Osteoblast (primary cell): ENCODE measurements at regions not wholly inside any gene's neighbourhood (a gene's known extent, or its start where the extent isn't known, plus 50 kb on each side); places are given as distances from the start of the nearest gene placed in this dataset.

ENCODE experiments used
- DNase-seq: peaks from one replicate; pipeline ENCODE4 v3.0.0; 2011; ENCODE audit warnings: low spot score, mixed read lengths; ENCODE audit not compliant: insufficient read length; ENCODE audit errors: missing footprints
- H2AFZ ChIP-seq: 2 replicates; pipeline ENCODE4 v1.6.0; 2011; ENCODE audit warnings: mild to moderate bottlenecking, low read length
- H3K27ac ChIP-seq: 2 replicates; pipeline ENCODE4 v1.5.1; 2011; ENCODE audit warnings: mild to moderate bottlenecking, low read depth, low read length, moderate library complexity
- H3K27me3 ChIP-seq: 2 replicates; pipeline ENCODE4 v1.6.0; 2012; ENCODE audit warnings: mild to moderate bottlenecking, control low read depth, inconsistent platforms, low read length, moderate library complexity; ENCODE audit not compliant: insufficient read depth
- H3K36me3 ChIP-seq: 2 replicates; pipeline ENCODE4 v1.5.1; 2011; ENCODE audit warnings: mild to moderate bottlenecking, low read length, control low read depth, moderate library complexity; ENCODE audit not compliant: insufficient read depth
- H3K4me1 ChIP-seq: 2 replicates; pipeline ENCODE4 v1.5.1; 2011; ENCODE audit warnings: mild to moderate bottlenecking, low read length, control low read depth, moderate library complexity; ENCODE audit not compliant: insufficient read depth
- H3K4me2 ChIP-seq: 2 replicates; pipeline ENCODE4 v1.6.0; 2011; ENCODE audit warnings: mild to moderate bottlenecking, low read length; ENCODE audit not compliant: insufficient read depth
- H3K4me3 ChIP-seq: fragments of 200-600 bp; sonication (generic); 3 replicates; pipeline ENCODE4 v1.5.1; 2012; ENCODE audit warnings: mild to moderate bottlenecking, low read length, inconsistent platforms; ENCODE audit not compliant: insufficient read depth
- H3K79me2 ChIP-seq: 2 replicates; pipeline ENCODE4 v1.6.0; 2012; ENCODE audit warnings: mild to moderate bottlenecking, low read length, control low read depth, inconsistent platforms; ENCODE audit not compliant: insufficient read depth
- H3K9me3 ChIP-seq: 2 replicates; pipeline ENCODE4 v1.5.1; 2011; ENCODE audit warnings: low read depth, low read length, control low read depth
- H4K20me1 ChIP-seq: 2 replicates; pipeline ENCODE4 v1.6.0; 2012; ENCODE audit warnings: mild to moderate bottlenecking, low read length, control low read depth; ENCODE audit not compliant: insufficient read depth
- CTCF ChIP-seq: IDR thresholded peaks from 2 replicates; pipeline ENCODE4 v1.5.1; 2011; ENCODE audit warnings: mild to moderate bottlenecking, low read depth, low read length, moderate library complexity; ENCODE audit errors: extremely low read depth

DNA sequence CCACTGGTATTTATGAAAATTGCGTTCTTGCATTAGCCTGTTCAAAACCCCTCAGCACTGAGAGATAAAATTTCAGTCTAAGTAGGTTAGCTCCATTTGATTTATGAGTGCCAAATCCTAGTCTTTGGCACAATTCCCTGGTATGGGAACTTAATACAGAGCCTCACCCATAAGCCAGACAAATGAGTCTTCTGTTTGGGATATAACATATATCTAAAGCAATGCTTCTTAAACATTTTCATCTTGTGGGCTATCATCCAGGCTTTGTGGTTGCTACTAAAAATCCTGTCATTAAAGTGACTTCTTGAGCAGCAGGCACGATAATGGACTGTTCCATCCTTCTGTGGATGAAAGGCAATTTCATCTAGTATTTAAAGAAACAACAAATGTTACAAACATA lies 419.5 kb upstream of the ACTBL2 start:
- TF ChIP-seq CTCF: no peak
- Histone ChIP-seq H3K4me1 (no peaks in the 10 kb centered on the region), H3K4me3 (no peak overlapping the region), H4K20me1 (no peaks in the 10 kb centered on the region), H3K36me3 (no peaks in the 10 kb centered on the region), H3K27ac (no peak overlapping the region), H3K27me3 (no peaks in the 10 kb centered on the region), H3K79me2 (no peaks in the 10 kb centered on the region), H3K4me2 (no peak overlapping the region), H3K9me3 (no peaks in the 10 kb centered on the region), H2AFZ (no peak overlapping the region)
- DNase-seq: no peak

- no peak overlapping the region for H3K4me3 ChIP-seq
These were observed 417.9 kb upstream of the ACTBL2 start for GRCh38 chr5:57900381-57900944.

DNA sequence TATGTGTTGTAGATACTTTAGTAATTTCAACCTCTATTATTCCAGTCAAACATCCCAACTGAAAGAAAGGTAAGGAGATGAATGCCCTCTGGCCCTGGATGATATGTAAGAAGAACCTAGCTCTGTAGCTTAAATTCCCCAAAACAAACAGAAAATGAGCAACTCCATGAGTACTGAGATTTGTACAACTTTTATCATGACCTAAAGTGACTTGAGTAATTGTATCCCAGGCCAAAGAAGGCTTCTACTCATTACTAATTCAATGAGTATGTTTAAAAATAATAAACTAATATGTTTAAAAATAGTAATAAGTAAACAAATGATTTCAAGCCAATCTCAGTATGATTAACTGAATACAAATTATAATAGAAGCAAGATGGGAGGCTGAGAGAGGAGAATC lies 414.0 kb upstream of the ACTBL2 start:
- Histone ChIP-seq H4K20me1 (no peaks in the 10 kb centered on the region), H3K79me2 (no peaks in the 10 kb centered on the region), H3K27ac (no peak overlapping the region), H3K9me3 (no peaks in the 10 kb centered on the region), H3K4me3 (no peak overlapping the region), H3K27me3 (no peaks in the 10 kb centered on the region), H3K4me1 (peaks cover 2% of the 10 kb centered on the region), H3K4me2 (no peak overlapping the region), H2AFZ (no peak overlapping the region), H3K36me3 (no peaks in the 10 kb centered on the region)
- DNase-seq: no peak
- TF ChIP-seq CTCF: no peak

More at GRCh38 chr5:57900381-57900944, 417.9 kb upstream of the ACTBL2 start:
- H3K27me3 ChIP-seq: no peaks in the 10 kb centered on the region
- H2AFZ ChIP-seq: no peak overlapping the region
- H3K9me3 ChIP-seq: no peaks in the 10 kb centered on the region
- no peak overlapping the region for H3K27ac ChIP-seq
- DNase-seq: no peak
- H3K79me2 ChIP-seq: no peaks in the 10 kb centered on the region
- TF ChIP-seq CTCF: no peak
- peaks cover 2% of the 10 kb centered on the region for H3K4me1 ChIP-seq
- no peaks in the 10 kb centered on the region for H3K36me3 ChIP-seq
- H4K20me1 ChIP-seq: no peaks in the 10 kb centered on the region
- no peak overlapping the region for H3K4me2 ChIP-seq

DNA sequence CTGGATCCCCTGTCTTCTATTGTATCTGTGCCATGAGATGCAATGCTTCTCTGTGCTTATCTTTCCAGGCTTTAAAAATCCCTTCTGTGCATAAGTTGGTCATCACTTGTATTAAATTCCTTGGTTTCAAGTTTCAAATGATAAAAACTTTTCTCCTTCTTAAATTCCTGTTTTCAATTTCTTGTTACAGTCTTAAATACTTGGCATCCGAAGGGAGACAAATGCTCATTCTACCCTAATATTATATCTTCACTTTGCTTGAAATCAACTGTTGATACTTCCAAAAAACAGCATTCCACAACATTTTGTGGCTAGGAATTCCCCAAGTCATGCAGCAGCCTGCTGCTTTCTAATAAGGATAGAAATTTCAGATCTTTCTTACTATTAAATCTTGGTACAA lies 413.2 kb upstream of the ACTBL2 start:
- Histone ChIP-seq H3K36me3 (no peaks in the 10 kb centered on the region), H4K20me1 (no peaks in the 10 kb centered on the region), H3K4me1 (peaks cover 2% of the 10 kb centered on the region), H3K9me3 (no peaks in the 10 kb centered on the region), H3K4me3 (no peak overlapping the region), H3K27me3 (no peaks in the 10 kb centered on the region), H3K4me2 (peak overlapping the region; percentile 7), H3K79me2 (no peaks in the 10 kb centered on the region), H3K27ac (no peak overlapping the region), H2AFZ (no peak overlapping the region)
- no peak for TF ChIP-seq CTCF
- no peak for DNase-seq
